Activated T-cell treated with anti-CD3 and anti-CD28 coated beads for 4 hours (primary cell): ENCODE measurements at regions not wholly inside any gene's neighbourhood (a gene's known extent, or its start where the extent isn't known, plus 50 kb on each side); places are given as distances from the start of the nearest gene placed in this dataset.
"Not testable (repeated sequence)": the region's sequence is repeated elsewhere in the genome, so short reads cannot be mapped to it uniquely, and the experiment has no call there.

ENCODE experiments used
- DNase-seq: peaks from one replicate; pipeline ENCODE4 v3.0.0-alpha.2; 2020

DNA sequence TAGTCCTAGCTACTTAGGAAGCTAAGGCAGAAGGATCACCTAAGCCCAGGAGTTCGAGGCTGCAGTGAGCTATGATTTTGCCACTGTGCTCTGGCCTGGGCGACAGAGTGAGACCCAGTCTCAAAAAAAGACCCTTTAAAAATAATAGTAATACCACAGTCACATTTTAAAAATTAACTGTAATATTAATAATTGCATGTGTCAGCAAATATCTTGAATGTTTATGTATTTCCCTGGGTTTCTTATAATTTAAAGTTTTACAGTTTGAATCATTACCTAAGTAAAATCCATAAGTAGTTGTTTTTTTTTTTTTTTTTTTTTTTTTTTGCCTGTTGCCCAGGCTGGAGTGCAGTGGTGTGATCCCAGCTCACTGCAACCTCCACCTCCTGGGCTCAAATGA lies 69.2 kb downstream of the LYZL2 start:
- DNase-seq = no peak

DNA sequence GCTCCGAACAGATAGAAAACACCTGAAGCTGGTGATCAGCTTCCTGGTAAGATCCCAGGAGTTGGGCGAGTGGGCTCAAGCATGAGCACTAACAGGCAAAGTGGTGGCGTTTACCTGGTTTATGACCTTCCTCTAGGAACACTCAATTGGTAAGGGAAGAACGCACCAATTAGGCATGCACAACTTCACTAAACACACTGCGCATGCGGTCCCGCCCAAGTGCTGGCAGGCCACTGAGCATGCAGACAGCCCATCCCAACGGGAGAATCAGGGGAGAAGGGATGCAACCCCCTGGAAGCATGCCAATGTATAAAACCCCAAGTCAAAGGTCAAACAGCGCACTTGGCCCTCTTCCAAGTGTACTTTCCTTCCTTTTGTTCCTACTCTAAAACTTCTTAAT lies 70.4 kb downstream of the LYZL2 start:
- no peak for DNase-seq

DNA sequence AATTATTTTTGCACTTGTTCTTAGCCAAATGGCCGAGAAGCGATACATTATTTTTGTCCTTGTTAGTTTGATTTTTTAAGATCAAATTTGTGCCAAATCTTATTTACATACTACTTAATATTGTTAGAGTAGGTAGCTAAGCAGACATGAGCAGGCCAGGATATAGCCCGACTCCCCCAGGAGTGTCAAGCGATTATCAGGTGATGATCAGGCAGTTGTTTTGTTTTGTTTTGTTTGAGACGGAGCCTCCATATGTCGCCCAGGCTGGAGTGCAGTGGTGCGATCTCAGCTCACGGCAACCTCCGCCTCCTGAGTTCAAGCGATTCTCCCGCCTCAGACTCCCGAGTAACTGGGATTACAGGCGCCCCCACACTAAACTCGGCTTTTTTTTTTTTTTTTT lies 71.1 kb downstream of the LYZL2 start:
- no peak for DNase-seq

DNA sequence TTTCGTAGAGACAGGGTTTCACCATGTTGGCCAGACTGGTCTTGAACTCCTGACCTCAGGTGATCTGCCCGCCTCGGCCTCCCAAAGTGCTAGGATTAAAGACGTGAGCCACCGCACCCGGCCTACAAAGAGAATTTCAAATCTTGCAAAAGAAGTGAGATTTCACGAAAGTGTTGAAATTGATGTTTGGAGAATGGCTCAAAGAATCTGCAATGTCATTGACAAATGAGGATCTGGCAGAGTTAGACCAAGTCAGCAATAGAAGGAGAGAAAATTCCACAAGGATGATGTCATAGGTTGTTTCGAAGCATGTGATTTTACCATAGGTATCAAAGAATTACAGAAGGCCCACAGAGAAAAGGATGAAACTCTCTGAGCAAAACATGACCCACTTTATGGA lies 71.7 kb downstream of the LYZL2 start:
- DNase-seq = no peak

DNA sequence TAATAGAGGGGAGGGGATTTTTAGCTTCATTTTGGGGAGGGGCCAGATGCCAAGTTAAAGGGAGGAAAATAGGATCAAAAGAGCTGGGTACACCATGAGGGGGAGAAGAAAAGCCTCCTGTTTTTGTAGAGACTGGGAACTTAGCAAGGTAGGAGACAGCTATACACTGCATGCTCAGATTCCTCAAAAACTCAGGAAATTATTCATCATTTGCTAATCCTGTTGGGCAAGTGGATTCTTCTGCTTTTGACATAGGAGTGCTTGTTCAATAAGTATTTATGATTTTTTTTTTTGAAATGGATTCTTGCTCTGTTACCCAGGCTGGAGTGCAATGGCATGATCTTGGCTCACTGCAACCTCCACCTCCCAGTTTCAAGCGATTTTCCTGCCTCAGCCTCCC lies 73.4 kb downstream of the LYZL2 start:
- DNase-seq = no peak

DNA sequence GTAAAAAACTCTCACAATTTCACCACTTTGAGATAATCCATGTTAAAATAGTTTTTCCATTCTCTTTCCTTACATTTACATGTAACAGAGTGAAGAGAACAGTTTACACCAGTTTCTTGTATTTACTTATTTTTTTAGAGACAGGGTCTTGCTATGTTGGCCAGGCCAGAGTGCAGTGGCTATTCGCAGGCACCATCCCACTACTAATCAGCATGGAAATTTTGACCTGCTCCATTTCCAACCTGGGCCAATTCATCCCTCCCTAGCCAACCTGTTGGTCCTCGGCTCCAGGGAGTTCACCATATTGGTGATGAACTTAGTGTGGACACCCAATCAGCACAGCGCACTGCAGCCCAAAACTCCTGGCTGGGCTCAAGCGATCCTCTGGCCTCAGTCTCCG lies 74.1 kb downstream of the LYZL2 start:
- DNase-seq = no peak

DNA sequence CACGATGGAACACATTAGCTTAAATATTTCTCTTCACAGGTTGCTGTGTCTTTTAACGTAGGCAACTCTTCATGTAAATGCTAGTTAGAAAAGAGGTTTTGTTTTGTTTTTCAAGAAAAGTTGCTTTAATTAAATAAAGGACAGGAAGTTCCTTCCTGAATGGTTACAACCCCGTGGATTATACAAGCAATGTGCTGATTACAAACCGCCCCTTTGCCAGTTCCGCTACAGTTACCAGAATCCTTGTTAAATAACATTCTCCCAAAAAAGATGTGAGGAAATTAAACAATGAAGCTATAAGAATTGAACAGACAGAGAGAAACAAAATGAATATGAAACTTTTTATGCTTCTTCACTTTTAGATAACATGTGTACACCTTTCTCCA lies 75.1 kb downstream of the LYZL2 start:
- no peak for DNase-seq

DNA sequence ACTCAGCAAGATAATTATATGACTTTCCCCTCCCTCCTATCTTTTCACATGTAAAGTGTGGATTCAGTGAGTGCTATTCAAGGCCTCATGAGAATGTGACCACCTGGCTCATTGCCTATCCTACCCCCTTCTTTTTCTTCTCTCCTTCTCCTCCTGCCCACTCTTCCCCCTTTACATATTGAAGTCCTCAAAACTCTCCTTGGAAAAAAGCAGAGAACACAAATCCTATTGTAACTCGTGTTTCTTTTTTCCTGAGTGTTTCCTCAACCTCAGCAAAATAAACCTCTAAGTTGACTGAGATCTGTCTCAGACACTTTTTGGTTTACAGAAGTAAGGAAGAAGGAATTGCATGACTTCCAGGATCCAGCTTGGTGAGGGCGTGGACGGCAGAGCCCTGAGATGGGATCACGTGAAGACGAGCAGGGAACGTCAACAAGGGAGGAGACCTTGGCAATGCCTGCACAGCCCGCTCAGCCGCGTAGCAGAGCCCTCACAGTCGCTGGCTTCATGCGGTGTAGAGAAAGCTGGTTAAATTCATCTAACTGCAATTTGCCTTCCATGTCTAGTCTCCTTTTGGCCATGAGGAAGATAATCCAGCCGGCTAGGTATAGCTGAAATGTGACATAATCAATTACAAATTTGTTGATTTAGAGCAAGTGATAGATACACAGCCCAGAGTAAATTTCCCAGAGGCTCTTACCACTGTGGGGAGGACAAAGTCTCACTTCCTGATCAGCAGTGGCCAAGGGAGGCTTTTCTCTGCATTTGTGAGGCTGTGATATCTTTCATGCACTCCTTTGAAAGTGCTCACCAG lies 75.7 kb downstream of the LYZL2 start:
- DNase-seq = no peak

DNA sequence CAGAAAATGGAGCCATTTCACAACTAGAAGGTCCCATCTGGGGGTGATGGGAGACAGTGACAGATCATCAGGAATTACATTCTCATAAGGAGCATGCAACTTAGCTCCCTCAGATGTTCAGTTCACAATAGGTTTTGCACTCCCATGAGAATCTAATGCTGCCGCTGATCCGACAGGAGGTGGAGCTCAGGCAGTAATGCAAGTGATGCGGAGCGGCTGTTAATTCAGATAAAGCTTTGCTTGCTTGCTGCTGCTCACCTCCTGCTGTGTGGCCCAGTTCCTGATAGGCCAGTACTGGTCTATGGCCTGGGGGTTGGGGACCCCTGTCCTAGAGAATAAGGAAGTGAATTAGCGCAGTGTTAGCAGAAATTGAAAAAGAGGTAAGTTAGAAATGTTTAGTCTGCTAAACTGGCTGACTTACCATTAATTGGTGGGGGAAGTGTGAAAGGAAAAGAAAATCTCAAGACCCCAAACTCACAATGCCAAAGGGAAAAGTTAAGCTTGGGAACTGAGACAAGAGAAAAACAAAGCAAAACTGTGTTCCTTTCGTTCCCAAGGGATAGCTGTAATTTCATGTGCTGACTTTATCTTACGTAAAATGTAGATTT lies 76.4 kb downstream of the LYZL2 start:
- DNase-seq = no peak

DNA sequence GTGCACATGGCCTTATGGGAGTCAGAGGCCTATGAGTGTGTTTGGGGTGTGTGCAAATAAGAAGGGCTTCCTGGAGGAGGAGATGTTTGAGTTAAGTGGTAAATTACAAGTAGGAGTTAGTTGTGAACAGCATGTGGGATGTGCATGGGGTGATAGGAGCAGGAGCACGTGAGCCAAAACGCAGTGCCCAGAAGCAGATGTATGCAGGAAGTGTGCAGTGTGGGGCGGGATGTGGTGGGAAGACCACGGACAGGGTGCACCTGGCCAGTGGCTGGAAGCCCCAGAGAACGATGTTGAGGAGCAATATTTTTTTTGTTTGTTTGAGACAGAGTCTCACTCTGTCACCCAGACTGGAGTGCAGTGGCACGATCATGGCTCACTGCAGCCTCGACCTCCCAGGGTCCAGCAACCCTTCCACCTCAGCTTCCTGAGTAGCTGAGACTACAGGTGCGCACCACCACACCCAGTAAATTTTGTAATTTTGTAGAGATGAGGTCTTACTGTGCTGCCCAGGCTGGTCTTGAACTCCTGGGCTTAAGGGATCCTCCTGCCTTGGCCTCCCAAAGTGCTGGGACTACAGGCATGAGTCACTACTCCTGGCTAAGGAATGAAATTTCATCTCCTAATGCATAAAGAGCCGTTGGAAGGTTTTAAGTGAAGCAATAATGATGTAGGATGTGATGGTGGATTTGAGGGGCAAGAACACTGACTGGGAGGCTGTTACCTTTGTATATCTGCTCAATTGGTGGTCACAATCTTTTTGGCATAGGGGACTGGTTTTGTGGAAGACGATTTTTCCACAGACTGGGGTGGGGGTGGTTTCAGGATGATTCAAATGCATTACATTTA lies 78.4 kb downstream of the LYZL2 start:
- no peak for DNase-seq

DNA sequence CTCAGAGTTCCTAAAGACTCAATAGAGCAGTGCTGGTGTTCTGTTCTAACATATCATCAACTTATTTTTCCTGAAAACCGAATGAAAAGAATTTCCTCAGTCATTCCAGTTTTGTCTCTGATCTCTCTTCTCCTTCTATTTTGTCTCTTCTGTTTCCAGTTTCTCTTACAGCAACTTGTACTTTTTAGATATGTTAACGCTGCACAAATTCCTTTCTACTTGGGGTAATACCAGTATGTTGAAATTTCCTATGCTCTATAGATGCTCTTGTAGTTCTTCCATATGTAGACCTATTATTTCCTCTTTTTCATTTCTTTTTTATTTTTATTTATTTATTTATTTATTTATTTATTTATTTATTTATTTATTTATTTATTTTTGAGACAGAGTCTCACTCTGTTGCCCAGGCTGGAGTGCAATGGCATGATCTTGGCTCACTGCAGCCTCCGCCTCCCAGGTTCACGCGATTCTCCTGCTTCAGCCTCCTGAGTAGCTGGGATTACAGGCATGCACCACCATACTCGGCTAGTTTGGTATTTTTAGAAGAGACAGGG lies 80.3 kb downstream of the LYZL2 start:
- DNase-seq = not testable (repeated sequence)

DNA sequence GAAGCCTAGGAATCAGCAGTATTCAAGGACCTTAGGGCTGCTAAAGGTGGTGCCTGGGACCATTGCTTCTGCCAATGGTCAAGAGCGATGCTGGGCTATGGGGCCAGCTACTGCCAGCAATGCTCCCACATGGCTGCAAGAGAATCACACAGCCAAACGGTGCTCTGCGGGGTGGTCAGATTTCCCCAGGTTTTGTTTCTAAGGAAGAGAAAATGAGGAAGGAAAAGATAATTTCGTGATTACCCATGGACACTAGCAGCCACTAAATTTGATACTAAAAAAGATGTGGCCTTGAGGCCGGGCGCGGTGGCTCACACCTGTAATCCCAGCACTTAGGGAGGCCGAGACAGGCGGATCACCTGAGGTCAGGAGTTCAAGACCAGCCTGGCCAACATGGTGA lies 83.0 kb downstream of the LYZL2 start:
- no peak for DNase-seq

DNA sequence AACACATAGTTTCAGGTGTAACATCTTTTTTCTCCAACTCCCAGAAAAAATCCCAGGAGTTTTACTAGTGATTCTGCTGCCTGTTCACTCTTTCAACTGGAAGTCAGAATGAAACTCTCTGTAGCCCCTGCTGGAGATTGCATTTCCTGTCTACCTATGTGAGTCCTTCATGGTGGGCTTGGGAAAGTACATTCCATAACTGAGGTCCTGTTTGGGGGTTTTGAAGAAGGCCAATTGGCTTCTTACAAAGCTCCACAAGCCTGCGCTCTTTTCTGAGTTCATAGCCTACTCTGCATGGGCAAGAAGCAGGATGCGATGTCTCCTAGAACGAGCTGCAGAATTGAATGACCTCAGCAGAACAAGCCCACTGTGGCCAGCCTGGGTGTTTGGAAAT lies 86.7 kb downstream of the LYZL2 start:
- DNase-seq = no peak

DNA sequence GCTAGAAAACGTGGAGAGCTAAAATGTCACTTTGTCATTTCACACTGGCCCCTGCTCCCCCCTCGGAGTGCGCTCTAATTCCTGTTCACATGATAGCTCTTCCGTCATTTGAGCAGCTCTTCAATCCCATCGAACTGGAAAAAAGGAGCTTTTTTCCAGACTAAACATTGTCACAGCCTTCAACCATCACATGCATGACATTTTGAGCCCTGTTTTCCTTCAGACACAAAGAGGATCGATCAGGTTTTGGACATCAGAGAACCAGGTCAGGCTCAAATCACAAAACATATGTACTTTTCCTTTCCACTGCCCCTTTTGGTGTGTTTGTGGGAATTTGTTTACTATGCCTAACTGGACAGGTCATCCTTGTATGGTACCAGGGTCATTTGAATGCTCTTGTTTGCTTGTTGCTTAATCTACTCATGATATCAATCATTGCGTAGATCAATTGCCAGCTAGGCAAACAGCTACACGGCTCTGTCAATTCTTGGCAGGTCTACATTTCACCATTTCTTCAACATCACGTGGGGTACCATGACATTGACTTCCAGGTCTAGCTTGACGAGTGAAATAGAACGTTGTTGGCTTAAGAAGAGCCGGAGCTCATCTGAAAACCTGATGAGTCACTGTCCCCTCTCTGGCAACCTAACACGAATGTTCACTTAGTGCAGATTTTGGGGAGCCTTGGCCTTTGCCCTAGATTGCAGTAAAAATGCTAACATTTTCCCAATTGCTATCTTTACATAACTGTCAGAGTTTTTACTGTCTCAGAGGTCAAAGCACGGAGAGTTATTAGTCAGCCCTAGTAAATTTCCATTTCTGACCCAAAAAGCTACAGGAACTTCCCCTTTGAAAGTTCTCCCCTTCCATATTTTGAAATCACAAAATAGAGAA lies 87.3 kb downstream of the LYZL2 start:
- no peak for DNase-seq

DNA sequence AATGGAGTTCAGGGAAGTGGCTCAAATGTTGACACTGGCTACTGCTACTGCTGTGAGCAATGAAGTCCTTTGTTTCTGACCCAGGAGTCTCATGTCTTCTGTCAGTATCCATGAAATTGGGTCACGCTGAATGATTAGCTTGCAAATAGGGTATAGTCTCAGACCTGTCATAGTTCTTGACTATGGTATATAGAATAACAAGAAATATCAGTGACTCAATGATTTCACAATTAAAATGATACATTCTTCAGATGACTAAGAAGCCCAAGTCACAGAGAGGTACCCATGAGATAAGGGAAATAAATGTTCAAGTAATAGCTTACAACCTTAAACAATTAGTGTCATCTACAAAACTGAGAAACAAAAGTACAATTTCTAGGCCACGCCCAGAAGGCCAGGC lies 89.3 kb downstream of the LYZL2 start:
- no peak for DNase-seq

DNA sequence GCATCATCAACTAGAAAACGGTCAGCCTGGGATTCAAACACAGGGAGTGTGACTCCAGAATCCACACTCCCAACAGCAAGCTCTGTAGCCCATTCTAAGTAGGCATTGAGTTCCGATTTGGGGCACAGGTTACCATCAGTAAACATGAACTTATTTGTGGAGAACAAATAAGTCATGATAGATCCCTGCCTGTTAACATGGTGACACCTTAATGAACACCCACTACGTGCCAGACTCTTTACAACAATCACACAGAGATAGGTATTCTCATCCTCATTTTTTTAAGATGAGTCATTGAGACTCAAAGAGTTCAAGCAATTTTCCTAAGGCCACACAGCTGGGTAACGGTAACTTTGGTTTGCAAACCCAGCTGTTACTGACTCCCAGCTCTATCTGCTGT lies 91.5 kb downstream of the LYZL2 start:
- DNase-seq = no peak

DNA sequence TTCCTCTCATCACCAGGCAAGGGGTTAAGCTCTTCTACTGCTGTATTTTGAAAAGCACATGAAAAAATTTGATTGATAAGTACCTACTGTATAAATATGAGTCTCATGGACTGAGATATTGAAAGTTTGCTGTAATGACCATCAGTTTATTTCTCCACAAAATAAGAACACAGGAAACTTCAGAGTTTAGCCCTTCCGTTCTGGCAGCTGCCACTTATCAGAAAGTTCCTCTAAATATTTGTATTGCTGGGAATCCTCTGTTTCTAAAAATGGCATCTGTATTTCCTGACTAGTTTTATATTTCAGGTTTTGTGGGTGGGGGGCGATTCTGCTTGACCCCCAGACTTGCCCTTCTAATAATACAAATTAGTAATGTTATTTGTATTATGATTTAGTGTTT lies 92.0 kb downstream of the LYZL2 start:
- DNase-seq = no peak

DNA sequence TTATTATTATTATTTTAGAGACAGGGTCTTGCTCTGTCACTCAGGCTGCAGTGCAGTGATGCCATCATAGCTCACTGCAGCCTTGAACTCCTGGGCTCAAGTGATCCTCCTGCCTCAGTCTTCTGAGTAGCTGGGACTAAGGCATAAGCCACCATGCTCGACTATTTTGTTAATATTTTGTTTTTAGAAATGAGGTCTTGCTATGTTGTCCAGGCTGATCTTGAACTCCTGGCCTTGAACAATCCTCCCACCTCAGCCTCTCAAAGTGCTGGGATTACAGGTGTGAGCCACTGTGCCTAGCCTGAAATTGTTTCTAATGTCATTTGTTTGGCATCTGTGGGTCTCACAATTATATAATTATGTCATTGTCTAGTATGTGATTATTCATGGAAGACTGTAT lies 92.4 kb downstream of the LYZL2 start:
- not testable (repeated sequence) for DNase-seq

DNA sequence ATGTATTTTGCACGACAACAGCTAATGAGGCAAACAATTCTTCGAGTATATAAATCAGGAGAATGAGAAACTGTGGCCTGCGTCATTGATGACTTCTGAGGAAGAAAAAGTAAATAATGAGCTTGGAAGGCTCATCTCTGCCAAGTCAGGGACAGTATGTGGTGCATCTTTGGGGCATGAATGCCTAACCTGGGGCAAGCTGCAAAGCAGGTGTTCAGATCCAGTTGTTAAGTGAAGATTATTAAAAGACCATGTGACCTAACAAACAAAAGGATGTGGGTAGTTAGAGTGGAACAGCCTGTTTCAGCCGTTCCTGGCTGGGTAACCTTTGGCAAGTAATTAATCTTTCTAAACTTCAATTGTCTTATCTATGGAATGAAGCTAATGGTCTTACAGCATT lies 93.0 kb downstream of the LYZL2 start:
- no peak for DNase-seq

DNA sequence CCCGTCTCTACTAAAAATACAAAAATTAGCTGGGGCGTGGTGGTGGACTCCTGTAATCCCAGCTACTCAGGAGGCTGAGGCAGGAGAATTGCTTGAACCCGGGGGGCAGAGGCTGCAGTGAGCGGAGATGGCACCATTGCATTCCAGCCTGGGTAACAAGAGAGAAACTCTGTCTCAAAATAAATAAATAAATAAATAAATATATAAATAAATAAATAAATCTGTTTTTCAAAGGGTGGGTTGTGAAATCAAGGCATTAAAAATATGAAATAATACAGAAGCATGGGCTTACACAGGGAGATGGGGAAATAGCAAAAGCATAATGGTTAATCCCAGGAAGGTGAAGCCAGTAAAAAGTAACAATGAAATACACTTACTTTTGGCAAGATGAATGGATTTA lies 93.9 kb downstream of the LYZL2 start:
- DNase-seq = no peak

DNA sequence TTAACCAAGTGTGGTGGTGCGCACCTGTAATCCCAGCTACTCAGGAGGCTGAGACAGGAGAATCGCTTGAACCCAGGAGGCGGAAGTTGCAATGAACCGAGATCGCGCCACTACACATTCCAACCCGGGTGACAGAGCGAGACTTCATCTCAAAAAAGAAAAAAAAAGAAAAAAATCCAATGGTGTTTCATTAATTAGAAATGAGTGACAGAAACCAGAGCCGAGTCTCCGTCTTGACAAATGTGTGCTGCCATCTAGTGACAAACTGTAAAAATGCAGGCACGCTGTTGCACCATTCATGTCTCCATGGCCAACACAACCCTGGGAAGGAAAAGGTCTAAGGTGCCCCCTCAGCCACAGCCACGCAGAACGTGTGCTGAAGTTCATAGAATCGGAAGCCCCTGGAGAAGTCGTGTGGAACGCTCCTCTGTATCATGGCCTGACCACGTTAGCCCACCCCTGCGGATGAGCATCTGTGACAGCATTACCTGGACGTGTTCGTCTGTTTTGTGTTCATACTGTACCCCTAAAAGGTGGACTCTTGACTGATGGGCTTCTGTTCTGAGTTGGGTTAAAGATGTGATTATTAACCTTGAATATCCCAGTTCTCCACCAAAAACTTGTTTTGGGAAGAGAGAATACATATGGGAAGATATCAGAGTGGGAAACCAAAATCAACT lies 94.9 kb downstream of the LYZL2 start:
- peak; percentile 67 for DNase-seq
